Gastroesophageal sphincter (tissue), 4 donors: ENCODE measurements at regions not wholly inside any gene's neighbourhood (a gene's known extent, or its start where the extent isn't known, plus 50 kb on each side); places are given as distances from the start of the nearest gene placed in this dataset.

Experiments
- ATAC-seq: fragments of 150-250 bp; one replicate; pipeline ENCODE4 v1.9.1; 2016; ENCODE audit warnings: mild to moderate bottlenecking, moderate library complexity
- H3K27ac ChIP-seq, 4 donors: fragments of 200-600 bp; sonication (generic) in 3 of 4; 1 replicate in 3 of 4; 2 replicates in 1 of 4; pipeline ENCODE4 v1.5.1; 2016 to 2019
- H3K27me3 ChIP-seq: fragments of 200-600 bp; sonication (generic); one replicate; pipeline ENCODE4 v1.5.1; 2019
- H3K36me3 ChIP-seq, 2 donors: fragments of 200-600 bp; sonication (generic); one replicate each; pipeline ENCODE4 v1.5.1; 2019; ENCODE audit warnings: control low read depth in 1 of 2
- H3K4me1 ChIP-seq, 3 donors: fragments of 200-600 bp; sonication (generic); 1 replicate in 2 of 3; 2 replicates in 1 of 3; pipeline ENCODE4 v1.5.1; 2016 to 2019; ENCODE audit warnings: control low read depth in 2 of 3
- H3K4me3 ChIP-seq, 2 donors: fragments of 200-600 bp; sonication (generic); one replicate each; pipeline ENCODE4 v1.5.1; 2019; ENCODE audit warnings: mild to moderate bottlenecking in 1 of 2, moderate library complexity in 1 of 2
- H3K9me3 ChIP-seq, 3 donors: fragments of 200-600 bp; sonication (generic); one replicate each; pipeline ENCODE4 v1.5.1; 2017 to 2019; ENCODE audit warnings: control low read depth in 2 of 3
- EP300 ChIP-seq: sonication (generic); formaldehyde crosslinking; IDR thresholded peaks from one replicate; pipeline ENCODE4 v1.6.1; 2017; ENCODE audit warnings: antibody characterized with exemption, mild to moderate bottlenecking
- POLR2A ChIP-seq, 2 donors: fragments of 450-650 bp; IDR thresholded peaks; one replicate each; pipeline ENCODE4 v1.6.1; 2017; ENCODE audit warnings: antibody characterized with exemption in 2 of 2, mild to moderate bottlenecking in 2 of 2, moderate library complexity in 1 of 2
- POLR2AphosphoS5 ChIP-seq: sonication (generic); formaldehyde crosslinking; IDR thresholded peaks from one replicate; pipeline ENCODE4 v1.6.1; 2017; ENCODE audit warnings: antibody characterized with exemption
- WGBS, 2 donors: methylation state at CpG; one replicate each; pipeline ENCODE4 v1.1.5; 2018; ENCODE audit warnings: low coverage in 1 of 2; 5-methylcytosine and 5-hydroxymethylcytosine counted together
- TF ChIP-seq, protein P1 (sequence below), 4 experiments: fragments of 200-600 bp in 2 of 4; fragments of 450-650 bp in 2 of 4; sonication (generic) in 1 of 4; IDR thresholded peaks; one replicate each; pipeline ENCODE4 v1.5.1; 2017 to 2019; ENCODE audit warnings: antibody characterized with exemption in 4 of 4, mild to moderate bottlenecking in 2 of 4, moderate library complexity in 2 of 4

DNA sequence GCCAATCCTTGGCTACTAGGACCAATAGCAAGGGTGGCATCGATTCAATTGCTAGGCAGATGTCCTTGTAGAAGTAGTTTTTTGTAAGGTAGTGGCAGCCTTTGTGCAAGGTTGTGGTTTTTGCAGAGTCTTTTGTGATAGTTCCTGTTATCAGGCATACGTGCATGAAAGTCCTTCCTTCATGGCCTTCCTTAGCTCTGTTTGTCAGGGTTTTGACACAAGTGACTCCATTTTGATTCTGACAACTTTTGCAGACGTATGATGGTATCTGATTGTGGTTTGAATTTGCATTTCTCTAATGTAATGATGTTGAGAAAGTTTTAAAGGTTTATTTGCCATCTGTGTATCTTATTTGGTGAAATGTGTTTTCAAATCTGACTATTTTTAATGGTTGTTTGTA lies 71.8 kb upstream of the SYPL1 start:
- no peaks in the 10 kb centered on the region for H3K36me3 ChIP-seq
- no peaks in the 10 kb centered on the region for H3K27me3 ChIP-seq
- H3K9me3 ChIP-seq, result peaks cover 0 to 5% (median 0%) of the 10 kb centered on the region in 3 donors
- no peak for TF ChIP-seq POLR2AphosphoS5
- TF ChIP-seq, protein P1, sequence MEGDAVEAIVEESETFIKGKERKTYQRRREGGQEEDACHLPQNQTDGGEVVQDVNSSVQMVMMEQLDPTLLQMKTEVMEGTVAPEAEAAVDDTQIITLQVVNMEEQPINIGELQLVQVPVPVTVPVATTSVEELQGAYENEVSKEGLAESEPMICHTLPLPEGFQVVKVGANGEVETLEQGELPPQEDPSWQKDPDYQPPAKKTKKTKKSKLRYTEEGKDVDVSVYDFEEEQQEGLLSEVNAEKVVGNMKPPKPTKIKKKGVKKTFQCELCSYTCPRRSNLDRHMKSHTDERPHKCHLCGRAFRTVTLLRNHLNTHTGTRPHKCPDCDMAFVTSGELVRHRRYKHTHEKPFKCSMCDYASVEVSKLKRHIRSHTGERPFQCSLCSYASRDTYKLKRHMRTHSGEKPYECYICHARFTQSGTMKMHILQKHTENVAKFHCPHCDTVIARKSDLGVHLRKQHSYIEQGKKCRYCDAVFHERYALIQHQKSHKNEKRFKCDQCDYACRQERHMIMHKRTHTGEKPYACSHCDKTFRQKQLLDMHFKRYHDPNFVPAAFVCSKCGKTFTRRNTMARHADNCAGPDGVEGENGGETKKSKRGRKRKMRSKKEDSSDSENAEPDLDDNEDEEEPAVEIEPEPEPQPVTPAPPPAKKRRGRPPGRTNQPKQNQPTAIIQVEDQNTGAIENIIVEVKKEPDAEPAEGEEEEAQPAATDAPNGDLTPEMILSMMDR (IDR thresholded peaks at IDR 0.05), result no peak
- TF ChIP-seq POLR2A (IDR thresholded peaks at IDR 0.05), result no peak
- no peak for TF ChIP-seq EP300
- H3K4me1 ChIP-seq, result no peaks in the 10 kb centered on the region
- H3K4me3 ChIP-seq, result no peak overlapping the region
- no peak for ATAC-seq
- H3K27ac ChIP-seq, result no peak overlapping the region
- 80 to 82% methylated on average over 3 of the region's 3 CpGs for WGBS, 2 donors

- no peak for TF ChIP-seq POLR2A (IDR thresholded peaks at IDR 0.05)
- TF ChIP-seq POLR2AphosphoS5, result no peak
- no peak for TF ChIP-seq EP300
- TF ChIP-seq, protein P1 (IDR thresholded peaks at IDR 0.05), result no peak
- Histone ChIP-seq H3K4me1 (no peaks in the 10 kb centered on the region), H3K27ac (no peak overlapping the region), H3K36me3 (no peaks in the 10 kb centered on the region), H3K27me3 (no peaks in the 10 kb centered on the region), H3K9me3 (peaks cover 0 to 5% (median 0%) of the 10 kb centered on the region in 3 donors), H3K4me3 (no peak overlapping the region)
- ATAC-seq, result no peak
- 100% methylated on average over 1 of the region's 1 CpG for WGBS, 2 donors
Observed at GRCh38 chr7:106182904-106183303, 70.8 kb upstream of the SYPL1 start.

- Histone ChIP-seq H3K4me1 (peaks cover 0 to 11% (median 5%) of the 10 kb centered on the region in 3 donors), H3K36me3 (no peaks in the 10 kb centered on the region), H3K9me3 (peaks cover 0 to 5% (median 0%) of the 10 kb centered on the region in 3 donors), H3K27me3 (no peaks in the 10 kb centered on the region), H3K4me3 (no peak overlapping the region), H3K27ac (no peak overlapping the region)
- TF ChIP-seq POLR2A (IDR thresholded peaks at IDR 0.05) (no peak), EP300 (no peak), POLR2AphosphoS5 (no peak)
- TF ChIP-seq, protein P1 (IDR thresholded peaks at IDR 0.05), result no peak
- no peak for ATAC-seq
- WGBS, 2 donors, result 68 to 88% methylated on average over 4 of the region's 4 CpGs
Observed at GRCh38 chr7:106181658-106182265, 69.7 kb upstream of the SYPL1 start.

GRCh38 chr7:106180721-106181120 lies 68.6 kb upstream of the SYPL1 start:
- Histone ChIP-seq H3K36me3 (no peaks in the 10 kb centered on the region), H3K27ac (no peak overlapping the region), H3K27me3 (no peaks in the 10 kb centered on the region), H3K9me3 (no peaks in the 10 kb centered on the region), H3K4me1 (peaks cover 0 to 17% (median 6%) of the 10 kb centered on the region in 3 donors), H3K4me3 (no peak overlapping the region)
- TF ChIP-seq, protein P1 (IDR thresholded peaks at IDR 0.05), result no peak
- TF ChIP-seq EP300 (no peak), POLR2A (IDR thresholded peaks at IDR 0.05) (no peak), POLR2AphosphoS5 (no peak)
- 83 to 93% methylated on average over 6 of the region's 7 CpGs for WGBS, 2 donors
- no peak for ATAC-seq

DNA sequence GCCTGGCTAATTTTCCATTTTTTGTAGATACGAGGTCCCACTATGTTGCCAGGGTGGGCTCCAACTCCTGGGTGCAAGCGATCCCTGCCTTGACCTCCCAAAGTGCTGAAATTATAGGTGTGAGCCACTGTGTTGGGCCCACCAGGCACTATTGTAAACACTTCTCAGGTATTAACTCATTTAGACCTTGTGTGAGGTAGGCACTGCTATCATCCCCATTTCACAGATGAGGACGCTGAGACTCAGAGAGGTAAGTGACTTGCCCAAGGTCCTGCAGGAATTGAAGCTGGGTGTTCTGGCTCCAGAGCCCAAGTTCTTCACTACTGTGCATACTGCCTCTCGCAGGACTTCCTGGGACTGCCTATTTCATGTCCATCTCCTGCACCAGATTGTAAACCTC lies 67.1 kb upstream of the SYPL1 start:
- no peak overlapping the region for H3K27ac ChIP-seq

More for the DNA sequence above, 67.1 kb upstream of the SYPL1 start:
- WGBS, 2 donors, result 100% methylated on average over 1 to 2 of the region's 4 CpGs
- Histone ChIP-seq H3K27me3 (no peaks in the 10 kb centered on the region), H3K36me3 (no peaks in the 10 kb centered on the region), H3K9me3 (no peaks in the 10 kb centered on the region), H3K4me3 (no peak overlapping the region), H3K4me1 (peaks cover 0 to 17% (median 6%) of the 10 kb centered on the region in 3 donors)
- ATAC-seq, result no peak
- TF ChIP-seq, protein P1 (IDR thresholded peaks at IDR 0.05), result no peak
- no peak for TF ChIP-seq POLR2AphosphoS5
- TF ChIP-seq POLR2A (IDR thresholded peaks at IDR 0.05), result no peak
- TF ChIP-seq EP300, result no peak
